ENCODE measurements at regions not wholly inside any gene's neighbourhood (a gene's known extent, or its start where the extent isn't known, plus 50 kb on each side); places are given as distances from the start of the nearest gene placed in this dataset.
"Not testable (repeated sequence)": the region's sequence is repeated elsewhere in the genome, so short reads cannot be mapped to it uniquely, and the experiment has no call there.

DNA sequence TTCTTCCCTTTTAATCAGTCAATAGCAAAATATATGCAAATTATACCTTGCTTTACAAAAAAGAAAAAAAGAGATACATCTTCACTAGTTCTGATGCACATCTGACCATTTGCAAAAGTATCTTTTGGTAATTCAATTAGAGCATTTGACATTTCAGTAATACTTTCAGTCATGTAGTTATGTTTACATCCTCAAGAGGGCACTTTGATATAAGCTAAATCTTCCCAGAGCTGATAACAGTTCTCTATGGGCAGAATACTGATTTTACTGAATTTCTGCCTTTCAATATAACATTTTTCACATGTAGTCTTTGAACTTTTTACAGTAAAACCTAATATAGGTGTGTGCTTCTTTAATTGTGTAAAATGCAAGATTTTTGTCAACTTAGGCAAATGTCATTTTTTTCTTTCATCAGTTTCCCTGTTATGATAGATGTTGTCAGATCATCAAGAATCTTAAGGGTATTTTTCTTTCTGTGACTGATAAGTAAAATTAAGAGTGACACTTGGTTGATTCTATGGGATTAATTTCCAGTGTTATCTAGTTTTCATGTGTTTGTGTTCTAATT lies 703.5 kb upstream of the SEMA3D start:
- DNase-seq (ENCODE audit: low spot score), result peak; percentile 2

DNA sequence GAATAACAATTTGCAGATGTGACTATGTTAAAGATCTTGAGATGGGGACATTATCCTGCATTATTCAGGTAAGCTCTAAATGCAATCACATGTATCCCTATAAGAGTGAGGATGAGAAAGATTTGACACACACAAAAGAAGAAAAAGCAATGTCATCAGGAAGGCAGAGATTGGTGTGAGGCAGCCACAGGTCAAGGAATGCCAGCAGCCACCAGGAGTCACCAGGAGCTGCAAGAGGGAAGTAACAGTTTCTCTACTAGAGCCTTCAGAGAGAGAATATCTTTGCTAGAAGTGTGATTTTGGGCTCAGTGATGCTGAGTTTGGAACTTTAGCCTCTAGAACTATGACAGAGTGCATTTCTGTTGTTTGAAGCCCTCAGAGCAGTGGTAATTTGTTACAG lies 700.3 kb upstream of the SEMA3D start:
- DNase-seq (ENCODE audit: low spot score), result no peak

DNA sequence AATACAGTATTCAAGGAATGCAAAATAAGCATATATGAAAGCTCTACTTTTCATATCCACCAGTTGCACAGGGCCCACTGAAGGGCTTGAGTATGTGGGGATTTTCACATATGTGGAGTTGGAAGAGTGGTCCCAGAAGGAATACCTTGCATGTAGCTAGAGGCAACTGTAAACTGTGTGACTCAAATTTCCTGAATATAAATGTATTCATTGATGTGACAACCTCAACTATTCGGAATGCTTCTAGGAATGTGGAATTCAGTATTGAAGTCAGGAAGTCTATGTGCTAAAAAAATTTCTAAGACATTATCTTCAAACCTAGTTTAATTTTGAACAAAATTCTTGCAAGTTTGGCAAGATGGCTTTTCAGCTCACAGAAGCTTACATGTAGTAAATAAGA lies 695.5 kb upstream of the SEMA3D start:
- DNase-seq (ENCODE audit: low spot score), result no peak

DNA sequence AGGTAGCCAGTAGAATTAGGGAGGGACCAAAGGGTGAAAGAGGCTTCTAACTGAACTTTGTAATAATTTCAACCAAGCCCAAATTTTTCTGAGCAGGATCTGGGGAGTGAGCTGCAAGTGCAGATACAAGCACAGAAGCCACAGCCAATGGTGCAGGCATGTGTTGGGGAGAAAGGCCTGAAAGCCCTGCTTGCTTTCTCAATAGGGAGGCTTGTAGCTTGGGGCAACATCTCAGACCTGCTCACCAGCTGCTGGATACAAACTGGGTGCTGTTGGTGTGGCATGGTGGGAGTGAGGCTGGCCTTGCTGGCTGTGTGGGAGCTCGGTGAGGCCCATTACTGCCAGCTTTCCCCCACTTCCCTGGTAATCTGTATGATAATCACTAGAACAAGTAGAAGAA lies 688.5 kb upstream of the SEMA3D start:
- no peak for DNase-seq (ENCODE audit: low spot score)

DNA sequence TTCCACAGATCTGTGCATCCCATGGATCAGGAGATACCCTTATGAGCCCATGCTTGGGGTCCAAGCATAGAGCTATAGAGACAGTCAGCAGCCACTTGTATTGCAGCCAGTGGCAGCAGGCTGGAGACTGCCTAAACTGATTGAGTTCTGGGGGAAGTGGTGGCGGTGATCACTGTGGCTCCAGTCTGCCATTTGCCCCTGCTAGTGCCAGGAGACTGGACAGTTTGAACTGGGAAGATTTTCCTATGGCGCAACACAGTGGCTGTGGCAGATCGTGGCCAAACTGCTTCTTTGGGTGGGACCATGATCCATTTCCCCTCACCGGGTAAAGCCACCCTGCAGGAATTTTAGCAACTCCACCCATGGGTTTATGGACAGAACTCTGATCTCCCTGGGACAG lies 679.7 kb upstream of the SEMA3D start:
- DNase-seq (ENCODE audit: low spot score), result no peak

DNA sequence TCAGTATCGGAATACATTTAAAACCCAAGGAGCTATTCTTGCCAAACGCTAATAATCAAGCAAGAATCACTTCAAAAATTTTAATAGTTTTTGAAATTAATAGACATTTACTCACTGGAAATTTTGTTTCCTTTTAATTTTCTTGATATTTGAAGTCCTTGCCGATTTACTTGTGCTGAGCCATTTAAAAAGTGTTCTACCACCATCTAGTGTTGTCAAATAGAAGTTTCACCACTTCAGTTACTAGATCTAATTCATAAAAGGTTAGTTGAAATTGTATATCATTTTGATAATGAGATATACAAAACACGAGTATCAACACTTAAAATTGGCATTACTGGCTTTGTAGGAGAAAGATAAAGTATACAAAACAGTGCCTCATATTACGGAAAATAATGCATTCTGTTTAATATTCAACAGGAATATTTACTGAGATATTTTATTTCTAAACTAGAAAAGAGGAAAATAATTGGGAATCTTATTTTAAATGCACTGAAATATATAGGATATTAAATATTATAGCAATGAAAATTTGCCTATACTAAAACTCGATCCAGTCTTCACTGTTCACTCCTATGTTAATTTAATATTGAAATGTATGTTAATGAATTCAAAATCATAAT lies 664.8 kb upstream of the SEMA3D start:
- DNase-seq (ENCODE audit: low spot score), result peak; percentile 2

DNA sequence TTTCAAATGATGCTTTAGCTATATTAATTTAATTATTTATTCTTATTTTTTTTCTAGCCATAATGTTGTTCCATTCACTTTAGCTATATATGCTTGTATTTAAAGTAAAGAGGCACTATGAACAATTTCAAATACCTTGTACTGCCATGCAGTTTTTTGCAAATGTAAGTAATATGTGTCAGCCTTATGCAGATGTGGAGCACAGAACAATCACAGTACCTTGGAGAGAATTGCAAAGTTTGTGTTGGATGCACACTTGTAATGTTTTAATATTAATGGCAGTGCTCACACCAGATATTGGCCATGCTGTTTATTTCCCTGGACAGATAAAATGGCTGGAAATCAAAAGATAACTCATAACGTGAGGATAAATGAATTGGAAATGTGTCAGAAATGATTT lies 663.5 kb upstream of the SEMA3D start:
- DNase-seq (ENCODE audit: low spot score), result no peak

DNA sequence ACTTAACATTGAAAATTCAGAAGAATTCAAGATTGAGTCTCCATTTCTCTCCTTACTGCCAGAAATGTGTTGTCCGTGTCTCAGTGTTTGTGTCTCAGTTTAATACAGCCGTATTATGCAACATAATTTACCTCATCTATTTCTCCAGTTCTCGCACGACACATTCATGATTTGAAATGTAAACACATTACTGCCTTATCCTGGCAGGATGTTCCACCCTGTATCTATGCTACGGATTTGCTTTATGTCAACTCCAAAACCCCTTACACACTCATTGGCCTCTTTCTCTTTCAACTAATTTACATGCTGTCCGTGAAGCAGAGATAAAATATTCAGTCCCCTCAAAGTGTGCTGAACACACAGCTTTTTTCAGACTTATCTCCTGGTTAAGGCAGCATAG lies 653.7 kb upstream of the SEMA3D start:
- no peak for DNase-seq (ENCODE audit: low spot score)

DNA sequence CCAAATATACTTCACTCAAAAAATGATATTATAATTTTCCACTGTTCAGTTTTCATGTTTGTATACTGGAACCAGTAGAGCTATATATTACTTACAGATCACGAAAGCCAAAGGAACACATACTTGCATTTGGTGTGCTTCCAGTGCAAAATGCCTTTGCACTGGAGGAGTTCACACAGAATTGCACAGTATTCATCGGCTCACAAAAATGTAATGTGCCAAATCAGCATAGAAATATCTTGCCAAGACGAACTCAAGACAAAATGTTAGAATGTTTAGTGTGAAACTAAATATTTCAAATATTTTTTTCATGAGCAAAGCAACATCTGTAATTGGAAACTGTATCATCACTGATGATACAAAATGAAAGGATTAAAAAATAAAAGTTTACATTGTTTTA lies 646.2 kb upstream of the SEMA3D start:
- no peak for DNase-seq (ENCODE audit: low spot score)

DNA sequence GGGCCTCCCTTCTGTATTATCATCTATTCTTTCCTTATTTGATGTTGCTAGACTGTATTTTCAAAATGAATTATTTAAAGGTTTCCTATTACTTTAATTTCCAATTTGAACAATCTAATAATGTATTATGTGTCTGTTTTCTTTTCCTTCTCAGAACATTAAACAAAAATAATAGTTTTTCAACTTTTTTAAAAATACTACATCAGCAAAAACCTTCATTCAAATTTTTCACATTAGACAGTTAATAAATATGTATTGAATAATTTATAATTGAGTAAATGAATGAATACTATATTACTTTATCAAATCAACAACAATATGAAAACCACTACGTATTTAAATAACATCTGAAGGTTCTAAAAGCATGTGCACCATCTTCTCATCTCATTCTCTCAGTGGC lies 644.1 kb upstream of the SEMA3D start:
- no peak for DNase-seq (ENCODE audit: low spot score)

DNA sequence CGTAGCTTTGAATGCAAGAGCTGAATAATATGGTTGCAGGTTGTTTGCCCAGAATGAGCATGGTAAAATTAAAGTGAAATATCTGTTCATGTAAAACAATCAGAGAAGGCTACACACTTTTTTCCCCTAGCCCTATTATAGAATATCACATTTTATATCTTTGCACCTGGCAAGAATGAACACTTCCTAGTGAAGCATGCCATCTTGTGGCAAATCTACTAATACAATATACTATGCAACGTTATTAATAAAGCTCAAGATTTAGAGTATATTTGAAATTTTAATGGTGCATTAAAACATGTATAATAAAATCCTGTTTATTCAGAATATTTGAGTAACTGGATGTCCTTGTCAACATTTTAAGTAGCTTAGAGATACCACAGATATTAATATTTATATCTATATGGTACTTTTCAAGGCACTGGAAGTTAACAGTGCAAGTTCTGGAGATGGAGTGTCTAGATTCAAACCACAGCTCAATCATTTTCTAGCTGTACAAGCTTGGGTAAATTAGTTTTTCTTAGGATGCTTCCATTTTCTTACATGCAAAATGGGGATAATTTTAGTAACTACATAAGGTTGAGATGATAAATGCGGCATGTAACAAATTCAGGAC lies 643.1 kb upstream of the SEMA3D start:
- no peak for DNase-seq (ENCODE audit: low spot score)

DNA sequence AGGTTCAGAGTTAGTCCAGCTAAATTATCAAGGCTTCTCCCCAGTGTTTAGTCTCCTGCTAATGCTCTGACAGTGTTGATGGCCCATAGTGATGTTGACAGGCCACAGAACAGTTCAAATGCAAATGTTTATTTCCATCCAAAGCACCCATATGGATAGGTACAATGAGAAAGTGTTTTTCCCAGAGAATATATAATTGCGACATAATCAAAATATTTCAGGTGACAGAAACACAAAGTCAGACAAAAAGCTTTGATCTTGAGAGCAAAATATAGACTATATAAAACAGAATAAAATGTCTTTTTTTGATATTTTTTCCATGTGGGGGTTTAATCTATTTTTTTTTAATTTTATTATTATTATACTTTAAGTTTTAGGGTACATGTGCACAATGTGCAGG lies 642.3 kb upstream of the SEMA3D start:
- no peak for DNase-seq (ENCODE audit: low spot score)

DNA sequence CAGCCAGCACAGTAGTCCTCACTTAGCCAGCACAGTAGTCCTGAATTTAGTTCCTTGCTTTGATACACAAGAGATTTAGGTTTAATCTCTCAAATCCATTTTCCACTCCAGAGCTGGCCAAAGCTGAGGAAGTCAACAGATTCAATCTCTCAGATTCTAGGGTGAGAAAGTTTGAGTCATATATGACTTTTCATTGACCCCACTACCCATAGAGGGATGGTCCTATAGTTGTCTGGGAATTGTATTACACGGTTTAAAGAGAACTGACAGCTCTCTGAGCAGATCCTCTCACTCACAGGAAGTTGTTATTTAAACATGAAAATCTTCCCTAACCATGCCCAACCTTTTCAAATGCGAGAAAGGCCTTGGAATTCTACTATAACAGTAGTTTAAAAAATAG lies 641.8 kb upstream of the SEMA3D start:
- DNase-seq (ENCODE audit: low spot score), result no peak

DNA sequence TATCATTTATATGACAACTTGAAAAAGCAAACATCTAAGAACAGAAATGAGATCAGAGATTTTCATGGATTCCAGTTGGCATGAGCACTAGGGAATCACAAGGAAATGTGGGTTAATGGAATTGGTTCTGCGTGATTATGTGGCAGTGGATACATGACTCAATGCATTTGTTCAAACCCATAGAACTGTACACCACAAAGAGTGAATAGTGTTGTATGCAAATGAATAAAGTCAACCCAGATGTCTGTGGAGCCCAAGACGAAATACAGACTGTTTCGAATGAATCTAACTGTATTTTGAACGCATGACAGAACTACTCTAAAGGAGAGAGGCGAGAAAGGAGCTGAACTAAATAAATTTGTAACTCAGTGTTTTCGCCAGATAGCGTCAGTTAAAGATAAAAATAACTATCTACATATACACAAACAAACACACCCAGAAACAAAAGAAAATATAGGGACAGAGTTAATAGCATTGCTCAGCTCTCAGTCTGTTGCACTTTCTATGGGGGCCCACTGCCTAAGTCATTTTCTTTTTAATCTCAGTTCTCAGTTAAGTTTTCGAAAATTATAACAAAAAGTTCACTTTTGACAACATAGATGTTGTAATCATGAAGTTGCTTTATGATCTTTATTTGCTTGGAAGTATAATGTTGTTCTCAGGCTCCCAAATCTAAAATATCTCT lies 636.7 kb upstream of the SEMA3D start:
- no peak for DNase-seq (ENCODE audit: low spot score)

DNA sequence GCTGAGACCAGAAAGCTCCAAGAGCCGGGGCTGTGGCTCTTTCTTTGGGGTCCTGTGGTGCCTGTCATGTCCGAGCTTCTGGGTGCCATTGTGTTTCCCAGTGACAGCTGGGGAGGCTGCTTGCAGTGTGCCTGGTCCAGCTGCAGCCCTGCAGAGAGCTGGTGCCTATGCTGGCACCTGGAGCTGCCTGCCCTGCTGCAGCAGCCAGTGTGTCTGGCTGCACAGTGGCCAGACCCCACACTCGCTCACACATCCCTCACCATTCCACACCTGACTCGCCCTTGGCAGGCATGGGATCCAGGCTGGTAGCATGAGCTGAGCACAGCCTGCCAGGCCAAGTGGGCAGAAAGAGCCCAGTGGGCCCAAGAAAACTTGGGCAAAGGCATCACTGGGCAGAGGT lies 635.1 kb upstream of the SEMA3D start:
- no peak for DNase-seq (ENCODE audit: low spot score)

DNA sequence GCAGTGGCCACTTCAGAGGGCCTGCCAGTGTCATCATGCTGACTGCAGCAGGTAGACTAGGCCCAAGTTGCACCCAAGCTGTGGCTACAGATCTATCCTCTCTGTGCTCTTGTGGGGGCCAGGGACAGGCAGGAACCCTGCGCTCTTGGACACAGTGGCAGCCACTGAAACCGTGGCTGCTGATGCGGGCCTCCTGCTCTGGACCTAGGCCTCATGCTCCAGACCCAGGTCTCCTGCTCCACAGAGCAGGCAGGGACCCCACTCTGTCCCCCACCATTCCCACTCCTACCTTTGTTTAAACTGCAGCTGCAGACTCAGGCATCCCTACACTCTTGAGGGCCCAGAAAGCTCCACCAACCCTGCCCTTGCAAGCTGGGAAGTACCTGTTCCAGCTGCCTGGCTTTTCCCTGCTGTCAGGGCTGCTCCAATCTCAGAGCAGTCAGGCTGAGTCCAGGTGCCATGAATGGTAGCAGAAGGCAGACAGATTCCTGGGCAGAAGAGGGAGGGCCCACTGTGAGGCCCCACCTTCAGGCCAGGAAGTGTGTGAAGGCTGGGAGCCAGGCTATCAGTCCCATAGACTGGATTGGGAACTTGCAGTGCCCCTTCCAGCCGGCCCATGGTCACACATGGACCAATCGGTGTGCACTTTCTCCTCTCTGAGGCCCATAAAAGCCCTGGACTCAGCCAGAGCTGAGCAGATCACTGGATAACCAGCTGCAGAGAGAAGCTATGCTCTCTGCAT lies 634.0 kb upstream of the SEMA3D start:
- DNase-seq (ENCODE audit: low spot score), result no peak

DNA sequence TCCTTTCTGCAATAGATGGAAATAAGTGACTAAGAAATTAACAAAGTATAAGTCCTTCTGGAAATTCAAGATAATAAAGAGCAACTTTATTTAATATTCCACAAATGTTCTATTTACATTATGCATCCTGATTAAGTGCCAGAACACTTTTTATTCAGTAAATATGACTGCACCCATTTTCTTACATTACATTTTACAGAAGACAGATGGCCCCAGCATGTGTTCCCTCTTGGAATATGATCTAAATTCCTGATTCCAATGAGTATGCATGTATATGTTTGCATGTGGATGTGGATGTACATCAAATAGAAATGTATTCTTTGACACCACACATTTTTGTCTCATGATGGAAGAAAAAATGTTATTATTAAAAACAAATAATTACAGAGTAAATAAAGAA lies 628.7 kb upstream of the SEMA3D start:
- DNase-seq (ENCODE audit: low spot score), result no peak

DNA sequence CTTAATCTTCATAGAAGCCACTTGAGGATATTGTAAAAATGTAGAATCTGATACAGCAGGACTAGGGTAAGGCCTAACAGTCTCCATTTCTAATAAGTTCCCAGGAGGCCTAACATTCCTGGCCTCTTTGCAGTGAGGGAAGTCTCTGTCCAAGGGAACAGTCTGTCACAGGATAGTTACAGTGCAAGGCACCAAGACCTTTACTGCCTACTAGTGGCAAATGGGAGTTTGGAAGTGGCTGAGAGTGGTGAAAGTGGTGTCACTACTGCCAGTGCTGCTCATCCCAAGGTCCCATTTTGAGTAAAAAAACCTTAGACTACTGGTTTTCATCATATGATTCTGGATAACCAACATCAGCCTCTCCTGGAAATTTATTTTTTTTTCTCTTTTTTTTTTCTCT lies 619.5 kb upstream of the SEMA3D start:
- DNase-seq (ENCODE audit: low spot score), result no peak

DNA sequence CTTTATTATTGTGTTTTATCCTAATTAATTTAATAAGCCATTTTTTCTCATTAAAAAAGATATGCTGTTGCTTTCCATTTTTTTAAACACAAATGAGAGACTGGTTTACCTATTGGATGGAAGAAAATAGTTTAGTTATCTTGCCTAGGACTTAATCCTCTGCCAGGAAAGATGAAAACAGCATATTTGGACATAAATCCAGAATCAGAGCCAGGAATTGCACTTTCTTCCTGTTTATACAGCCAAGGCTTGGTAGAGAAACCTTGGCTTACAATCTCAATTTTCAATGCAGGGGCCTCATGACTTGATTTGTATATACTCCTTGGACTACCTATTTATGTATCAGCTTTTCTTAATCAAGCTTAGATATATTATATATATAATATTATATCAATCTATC lies 618.8 kb upstream of the SEMA3D start:
- no peak for DNase-seq (ENCODE audit: low spot score)

DNA sequence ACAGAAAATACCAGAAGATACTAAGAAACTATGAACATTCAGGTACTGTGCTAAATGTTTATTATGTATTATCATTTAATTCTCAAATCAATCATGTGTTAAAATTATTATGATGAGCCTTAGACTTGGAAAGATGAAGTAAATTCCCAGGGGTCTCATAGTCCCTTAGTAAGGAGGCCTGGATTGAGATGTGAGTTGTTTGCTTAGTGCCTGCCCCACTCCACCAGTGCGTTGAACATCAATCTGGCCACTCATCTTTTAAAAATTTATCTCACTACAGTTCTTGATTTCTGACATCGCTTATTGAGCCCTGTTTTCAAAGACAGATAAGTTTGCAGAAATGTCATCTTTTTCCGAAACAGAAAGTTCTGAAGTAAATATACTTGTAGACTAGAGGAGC lies 618.4 kb upstream of the SEMA3D start:
- no peak for DNase-seq (ENCODE audit: low spot score)

DNA sequence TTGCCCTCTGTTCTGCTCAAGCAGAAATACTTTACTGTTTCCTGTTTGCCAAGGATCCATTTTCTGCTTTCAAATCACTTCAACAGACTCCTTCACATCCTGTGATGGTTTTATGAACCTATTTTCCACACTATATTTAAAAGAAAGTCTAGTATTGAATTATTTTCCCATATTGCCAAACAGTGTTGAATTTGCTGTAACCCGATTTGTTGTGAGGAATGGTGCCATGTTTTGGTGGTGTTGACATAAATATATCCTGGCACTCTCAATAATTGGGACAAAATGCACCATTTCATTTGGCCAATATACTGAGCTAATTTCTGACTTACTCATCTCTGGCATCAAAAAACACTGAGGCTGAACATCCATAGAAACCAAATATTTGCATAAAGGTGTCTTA lies 615.4 kb upstream of the SEMA3D start:
- no peak for DNase-seq (ENCODE audit: low spot score)

DNA sequence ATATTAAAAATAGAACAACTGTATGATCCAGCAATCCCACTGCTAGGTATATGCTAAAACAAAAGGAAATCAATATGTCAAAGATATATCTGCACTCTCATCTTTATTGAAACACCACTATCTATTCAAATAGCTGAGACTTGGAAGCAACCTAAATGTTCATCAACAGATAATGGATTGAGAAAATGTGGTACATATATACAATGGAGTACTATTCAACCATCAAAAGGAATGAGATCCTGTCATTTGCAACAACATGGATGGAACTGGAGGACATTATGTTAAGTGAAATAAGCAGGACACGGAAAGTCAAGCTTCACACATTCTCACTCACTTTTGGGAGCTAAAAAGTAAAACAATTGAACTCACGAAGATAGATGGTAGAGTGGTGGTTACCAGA lies 610.1 kb upstream of the SEMA3D start:
- no peak for DNase-seq (ENCODE audit: low spot score)

DNA sequence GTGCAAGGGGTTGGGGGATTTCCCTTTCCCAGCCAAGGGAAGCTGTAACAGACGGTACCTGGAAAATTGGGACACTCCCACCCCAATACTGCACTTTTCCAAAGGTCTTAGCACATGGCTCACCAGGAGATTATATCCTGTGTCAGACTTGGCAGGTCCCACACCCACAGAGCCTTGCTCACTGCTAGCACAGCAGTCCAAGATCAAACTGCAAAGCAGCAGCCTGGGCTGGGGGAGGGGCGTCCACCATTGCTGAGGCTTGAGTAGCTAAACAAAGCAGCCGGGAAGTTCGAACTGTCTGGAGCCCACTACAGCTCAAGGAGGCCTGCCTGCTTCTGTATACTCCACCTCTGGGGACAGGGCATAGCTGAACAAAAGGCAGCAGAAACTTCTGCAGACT lies 604.2 kb upstream of the SEMA3D start:
- not testable (repeated sequence) for DNase-seq (ENCODE audit: low spot score)

All from AG08396 (cell line).